MV-4-11 (cell line): ENCODE measurements at regions not wholly inside any gene's neighbourhood (a gene's known extent, or its start where the extent isn't known, plus 50 kb on each side); places are given as distances from the start of the nearest gene placed in this dataset.

Experiments used
- DNase-seq: peaks from one replicate; lab custom pipeline; 2025; lab: John Stamatoyannopoulos, UW

GRCh38 chr16:55116165-55116920 lies 185.7 kb downstream of the IRX5 start:
- peak; percentile 13 for DNase-seq

- DNase-seq, result no peak
Measured at GRCh38 chr16:55118701-55119260, 188.1 kb downstream of the IRX5 start.

- peak; percentile 20 for DNase-seq
Measured at GRCh38 chr16:55120408-55120807, 189.7 kb downstream of the IRX5 start.

- DNase-seq, result no peak
Measured at GRCh38 chr16:55120826-55121225, 190.2 kb downstream of the IRX5 start.

GRCh38 chr16:55123652-55124051 lies 193.0 kb downstream of the IRX5 start:
- no peak for DNase-seq

GRCh38 chr16:55125818-55126385 lies 195.2 kb downstream of the IRX5 start:
- DNase-seq, result no peak

GRCh38 chr16:55126456-55126855 lies 195.8 kb downstream of the IRX5 start:
- DNase-seq, result no peak

GRCh38 chr16:55130456-55130855 lies 193.5 kb upstream of the IRX6 start:
- DNase-seq, result no peak

GRCh38 chr16:55130911-55131310 lies 193.1 kb upstream of the IRX6 start:
- DNase-seq, result no peak

- DNase-seq, result no peak
Measured at GRCh38 chr16:55133654-55134053, 190.3 kb upstream of the IRX6 start.

GRCh38 chr16:55136356-55137150 lies 187.4 kb upstream of the IRX6 start:
- DNase-seq, result no peak

- no peak for DNase-seq
Measured at GRCh38 chr16:55138298-55138697, 185.7 kb upstream of the IRX6 start.

- no peak for DNase-seq
Measured at GRCh38 chr16:55142405-55142804, 181.6 kb upstream of the IRX6 start.

- DNase-seq, result peak; percentile 6
Measured at GRCh38 chr16:55144651-55145050, 179.4 kb upstream of the IRX6 start.

GRCh38 chr16:55145771-55146603 lies 178.0 kb upstream of the IRX6 start:
- no peak for DNase-seq

- peak; percentile 70 for DNase-seq
Measured at GRCh38 chr16:55146966-55147365, 177.0 kb upstream of the IRX6 start.

- DNase-seq, result peak; percentile 56
Measured at GRCh38 chr16:55147396-55147795, 176.6 kb upstream of the IRX6 start.

- DNase-seq, result no peak
Measured at GRCh38 chr16:55149622-55150021, 174.4 kb upstream of the IRX6 start.

- no peak for DNase-seq
Measured at GRCh38 chr16:55151561-55152305, 172.3 kb upstream of the IRX6 start.

GRCh38 chr16:55152875-55153390 lies 171.1 kb upstream of the IRX6 start:
- DNase-seq, result no peak

- DNase-seq, result no peak
Measured at GRCh38 chr16:55154262-55154661, 169.7 kb upstream of the IRX6 start.
